MM.1S (cell line): ENCODE measurements at regions not wholly inside any gene's neighbourhood (a gene's known extent, or its start where the extent isn't known, plus 50 kb on each side); places are given as distances from the start of the nearest gene placed in this dataset.

Experiments used
- DNase-seq: peaks from one replicate; pipeline ENCODE4 v3.0.0-alpha.2; 2015
- H2AFZ ChIP-seq: fragments of 300-600 bp; sonication (generic); 2 replicates; pipeline ENCODE4 v1.6.0; 2016; ENCODE audit warnings: antibody characterized with exemption, low read length
- H3F3A ChIP-seq: fragments of 300-600 bp; sonication (generic); 2 replicates; pipeline ENCODE4 v1.6.1; 2016; ENCODE audit warnings: mild to moderate bottlenecking, antibody characterized with exemption, low read length, moderate library complexity, mixed read lengths; ENCODE audit not compliant: insufficient read depth
- H3K27ac ChIP-seq: fragments of 300-600 bp; sonication (generic); 2 replicates; pipeline ENCODE4 v1.5.1; 2016; ENCODE audit warnings: mild to moderate bottlenecking, low read length
- H3K27me3 ChIP-seq: fragments of 300-600 bp; sonication (generic); replicated peaks from 2 replicates; pipeline ENCODE4 v1.6.0; 2016; ENCODE audit warnings: low read length; ENCODE audit not compliant: insufficient read depth
- H3K36me3 ChIP-seq: fragments of 300-600 bp; sonication (generic); replicated peaks from 2 replicates; pipeline ENCODE4 v1.6.1; 2016; ENCODE audit warnings: mild to moderate bottlenecking, low read length, mixed read lengths; ENCODE audit not compliant: insufficient read depth
- H3K4me1 ChIP-seq: fragments of 300-600 bp; sonication (generic); 2 replicates; pipeline ENCODE4 v1.6.1; 2016; ENCODE audit warnings: low read length, mixed read lengths
- H3K4me2 ChIP-seq: fragments of 300-600 bp; sonication (generic); 2 replicates; pipeline ENCODE4 v1.6.0; 2016; ENCODE audit warnings: low read depth, low read length
- H3K4me3 ChIP-seq: fragments of 300-600 bp; sonication (generic); 2 replicates; pipeline ENCODE4 v1.5.1; 2016; ENCODE audit warnings: low read length, mixed read lengths
- H3K79me2 ChIP-seq: fragments of 300-600 bp; sonication (generic); 2 replicates; pipeline ENCODE4 v1.6.1; 2016; ENCODE audit warnings: mixed run types, low read length, mixed read lengths
- H3K9ac ChIP-seq: fragments of 300-600 bp; sonication (generic); 2 replicates; pipeline ENCODE4 v1.6.1; 2016; ENCODE audit warnings: low read length, mixed read lengths
- H3K9me2 ChIP-seq: fragments of 300-600 bp; sonication (generic); replicated peaks from 2 replicates; pipeline ENCODE4 v1.6.1; 2016; ENCODE audit warnings: mild to moderate bottlenecking, low read length, mixed read lengths; ENCODE audit not compliant: insufficient read depth
- H3K9me3 ChIP-seq: fragments of 300-600 bp; sonication (generic); replicated peaks from 2 replicates; pipeline ENCODE4 v1.6.1; 2016; ENCODE audit warnings: mild to moderate bottlenecking, low read length, mixed read lengths; ENCODE audit not compliant: insufficient read depth
- H4K20me1 ChIP-seq: fragments of 300-600 bp; sonication (generic); 2 replicates; pipeline ENCODE4 v1.6.1; 2016; ENCODE audit warnings: mild to moderate bottlenecking, low read length, moderate library complexity, mixed read lengths; ENCODE audit not compliant: insufficient read depth
- CTCF ChIP-seq: fragments of 300-600 bp; sonication (generic); IDR thresholded peaks from 2 replicates; pipeline ENCODE4 v1.5.1; 2016; ENCODE audit warnings: antibody characterized with exemption, low read length, mixed read lengths
- EZH2 ChIP-seq: fragments of 300-600 bp; sonication (generic); optimal IDR thresholded peaks from 2 replicates; pipeline ENCODE3; 2017; ENCODE audit warnings: low read depth, mild to moderate bottlenecking, antibody characterized with exemption, low read length, mixed read lengths
- EZH2phosphoT487 ChIP-seq: fragments of 300-600 bp; sonication (generic); IDR thresholded peaks from 2 replicates; pipeline ENCODE4 v1.6.1; 2018; ENCODE audit warnings: antibody characterized with exemption, low read length

- no peak overlapping the region for H3K9ac ChIP-seq
- no peaks in the 10 kb centered on the region for H3K4me1 ChIP-seq
- no peaks in the 10 kb centered on the region for H3K9me3 ChIP-seq
- TF ChIP-seq EZH2 (no peak), EZH2phosphoT487 (no peak), CTCF (no peak)
- no peak for DNase-seq
- no peaks in the 10 kb centered on the region for H3K79me2 ChIP-seq
- no peak overlapping the region for H3K4me2 ChIP-seq
- H3K36me3 ChIP-seq, result no peaks in the 10 kb centered on the region
- H3F3A ChIP-seq, result no peaks in the 10 kb centered on the region
- H2AFZ ChIP-seq, result no peak overlapping the region
- no peak overlapping the region for H3K4me3 ChIP-seq
- no peak overlapping the region for H3K27ac ChIP-seq
- H4K20me1 ChIP-seq, result no peaks in the 10 kb centered on the region
- no peaks in the 10 kb centered on the region for H3K9me2 ChIP-seq
- H3K27me3 ChIP-seq, result no peaks in the 10 kb centered on the region
Observed at GRCh38 chr5:92761585-92761984, 819.4 kb downstream of the NR2F1-AS1 start.

GRCh38 chr5:92760550-92760949 is 820.5 kb downstream of the NR2F1-AS1 start:
- Histone ChIP-seq H2AFZ (no peak overlapping the region), H4K20me1 (no peaks in the 10 kb centered on the region), H3K27me3 (no peaks in the 10 kb centered on the region), H3K9ac (no peak overlapping the region), H3K27ac (no peak overlapping the region), H3F3A (no peaks in the 10 kb centered on the region), H3K4me3 (no peak overlapping the region), H3K79me2 (no peaks in the 10 kb centered on the region), H3K4me1 (no peaks in the 10 kb centered on the region), H3K9me3 (no peaks in the 10 kb centered on the region), H3K36me3 (no peaks in the 10 kb centered on the region), H3K9me2 (no peaks in the 10 kb centered on the region), H3K4me2 (no peak overlapping the region)
- no peak for TF ChIP-seq CTCF
- no peak for TF ChIP-seq EZH2
- no peak for TF ChIP-seq EZH2phosphoT487
- DNase-seq, result no peak

GRCh38 chr5:92758552-92758951 is 822.5 kb downstream of the NR2F1-AS1 start:
- Histone ChIP-seq H3K4me3 (no peak overlapping the region), H3K36me3 (no peaks in the 10 kb centered on the region), H2AFZ (no peak overlapping the region), H3F3A (no peaks in the 10 kb centered on the region), H3K79me2 (no peaks in the 10 kb centered on the region), H3K9me3 (no peaks in the 10 kb centered on the region), H3K27ac (no peak overlapping the region), H3K9me2 (no peaks in the 10 kb centered on the region), H4K20me1 (no peaks in the 10 kb centered on the region), H3K4me2 (no peak overlapping the region), H3K9ac (no peak overlapping the region), H3K27me3 (no peaks in the 10 kb centered on the region), H3K4me1 (no peaks in the 10 kb centered on the region)
- no peak for DNase-seq
- TF ChIP-seq CTCF, result no peak
- TF ChIP-seq EZH2phosphoT487, result no peak
- no peak for TF ChIP-seq EZH2
